CD4-positive, alpha-beta T cell treated with Interleukin-10 for 1 hour (primary cell): ENCODE measurements at regions not wholly inside any gene's neighbourhood (a gene's known extent, or its start where the extent isn't known, plus 50 kb on each side); places are given as distances from the start of the nearest gene placed in this dataset.

Source experiments
- DNase-seq: peaks from one replicate; pipeline ENCODE4 v3.0.0-alpha.2; 2020

DNA sequence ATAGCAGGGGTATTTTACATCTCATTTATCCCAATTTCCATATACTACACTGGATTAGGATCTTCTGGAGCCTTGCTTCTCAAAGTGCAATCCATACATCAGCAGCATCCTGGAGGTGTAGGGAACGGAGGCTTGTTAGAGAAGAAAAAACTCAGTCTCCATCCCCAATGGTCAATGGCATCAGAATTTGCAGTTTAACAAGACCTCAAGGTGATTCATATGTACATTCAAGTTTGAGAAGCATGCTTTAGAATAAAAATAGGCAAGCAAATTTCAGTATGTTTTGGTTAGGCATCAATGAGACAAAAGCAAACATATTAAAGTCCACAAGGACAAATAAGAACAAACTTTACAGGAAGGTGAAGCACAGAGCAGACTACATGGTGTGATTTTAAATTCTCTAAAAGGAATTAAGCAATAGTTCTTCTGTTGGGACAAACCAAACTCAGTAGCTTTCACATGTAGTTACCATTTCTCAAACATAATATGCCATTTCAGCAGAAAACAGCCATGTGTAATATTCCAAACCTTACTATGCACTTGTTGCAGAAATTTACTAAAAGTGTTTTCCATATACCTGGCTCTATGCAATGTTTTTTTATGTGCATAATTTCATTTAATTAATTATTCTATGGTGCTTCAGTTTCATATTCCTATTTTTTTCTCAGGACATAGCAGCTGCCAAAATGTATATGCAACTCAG lies 360.3 kb upstream of the NECTIN3 start:
- no peak for DNase-seq

DNA sequence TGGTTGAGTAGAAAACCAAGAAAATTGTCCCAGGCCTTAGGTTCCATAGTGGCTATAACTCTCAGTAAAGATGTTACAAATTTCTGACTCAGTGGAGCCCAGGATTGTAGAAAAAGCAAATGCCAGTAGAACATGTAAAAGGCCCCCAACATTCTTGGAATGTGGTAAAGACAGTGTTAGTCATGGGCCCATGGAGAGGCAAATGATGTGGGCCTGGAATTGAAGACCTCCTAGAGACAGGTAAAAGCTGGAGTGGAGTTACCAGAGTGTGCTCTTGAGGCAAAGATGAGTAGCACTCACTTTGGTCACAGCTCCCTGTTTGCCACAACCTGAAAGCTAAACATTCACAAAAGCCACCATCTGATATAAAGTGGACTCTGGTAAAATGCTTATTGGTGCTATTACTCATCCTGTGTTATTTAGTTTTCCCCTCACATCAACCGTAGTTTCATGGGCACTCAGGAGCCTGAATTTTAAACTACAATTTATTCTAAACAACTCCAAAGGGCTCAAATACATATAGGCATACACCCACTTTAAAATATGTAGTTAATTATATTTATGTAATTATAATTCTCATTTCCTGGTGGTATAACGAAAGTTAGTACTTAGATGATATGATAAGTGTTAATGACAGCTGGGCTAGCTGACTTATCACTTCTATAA lies 359.6 kb upstream of the NECTIN3 start:
- DNase-seq: no peak

DNA sequence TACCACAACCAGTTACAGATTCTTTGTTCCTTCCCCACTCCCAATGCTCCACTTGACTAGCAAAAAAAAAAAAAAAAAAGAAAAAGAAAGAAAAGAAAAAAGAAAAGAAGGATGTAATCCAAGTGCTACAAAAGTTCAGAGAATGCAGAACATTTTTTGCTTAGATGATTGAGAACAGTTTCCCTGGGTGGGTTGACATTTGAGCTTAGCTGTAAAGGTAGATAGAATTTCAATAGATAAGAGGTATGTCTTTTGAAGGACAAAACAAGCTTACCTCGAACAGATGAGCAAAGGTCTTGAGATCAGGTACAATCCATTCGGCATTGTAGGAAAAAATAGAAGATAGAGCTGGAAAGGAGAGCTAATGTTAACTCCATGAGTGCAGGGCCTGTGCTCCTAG lies 344.6 kb upstream of the NECTIN3 start:
- no peak for DNase-seq

DNA sequence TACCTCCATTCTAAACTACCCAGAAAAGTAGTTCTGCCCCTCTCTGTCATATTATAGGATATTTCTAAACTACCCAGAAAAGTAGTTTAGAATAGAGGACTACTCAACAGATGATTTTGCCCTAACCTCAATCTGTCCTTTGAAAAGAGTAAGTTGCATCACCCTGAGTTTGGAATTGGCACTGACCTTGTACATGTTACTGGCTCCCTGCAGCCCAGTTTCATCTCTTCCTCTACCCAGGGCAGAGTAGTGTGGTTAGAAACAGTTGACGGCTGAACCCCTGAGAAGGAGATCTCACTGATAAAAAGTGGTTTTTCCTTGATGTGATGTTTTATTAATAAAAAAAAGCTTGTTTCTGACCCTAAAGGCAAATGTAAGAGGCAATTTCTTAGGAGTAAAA lies 340.5 kb upstream of the NECTIN3 start:
- DNase-seq: no peak

DNA sequence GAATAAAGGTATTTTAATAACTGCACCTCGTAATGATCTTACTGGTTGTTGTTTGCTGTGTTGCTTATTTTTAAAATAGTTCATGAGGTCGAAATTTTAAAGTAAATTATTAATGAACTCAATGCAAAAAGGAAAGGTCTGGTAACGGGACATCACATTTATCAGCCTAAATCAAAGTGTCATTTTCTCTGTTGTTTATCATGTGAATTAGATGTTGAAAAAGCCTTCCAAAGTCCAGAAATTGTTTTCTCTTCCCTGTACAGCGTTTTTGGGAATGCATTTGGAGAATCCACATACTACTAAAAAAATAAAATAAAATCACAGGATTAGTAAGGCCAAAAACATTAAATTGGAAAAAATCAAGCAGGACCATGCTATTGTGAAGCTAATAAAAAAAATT lies 339.2 kb upstream of the NECTIN3 start:
- DNase-seq: no peak

DNA sequence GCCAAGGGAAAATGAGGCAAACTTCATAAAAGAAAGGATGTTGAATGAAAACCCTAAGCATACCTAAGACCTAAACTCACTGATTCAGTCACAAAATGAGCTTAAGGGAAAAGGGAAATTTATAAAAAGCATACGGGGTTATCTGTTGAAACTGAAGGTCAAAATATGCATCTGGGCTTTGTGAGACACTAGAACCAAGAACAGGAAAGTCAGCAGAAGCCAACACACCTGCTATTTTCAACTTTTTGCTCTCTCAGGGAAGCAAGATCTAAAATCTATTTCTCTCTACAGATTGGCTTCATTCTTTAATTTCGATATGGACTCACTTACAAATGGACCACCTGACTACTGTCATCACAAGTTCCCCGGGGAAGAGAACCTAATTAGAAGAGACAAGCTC lies 338.6 kb upstream of the NECTIN3 start:
- DNase-seq: no peak

DNA sequence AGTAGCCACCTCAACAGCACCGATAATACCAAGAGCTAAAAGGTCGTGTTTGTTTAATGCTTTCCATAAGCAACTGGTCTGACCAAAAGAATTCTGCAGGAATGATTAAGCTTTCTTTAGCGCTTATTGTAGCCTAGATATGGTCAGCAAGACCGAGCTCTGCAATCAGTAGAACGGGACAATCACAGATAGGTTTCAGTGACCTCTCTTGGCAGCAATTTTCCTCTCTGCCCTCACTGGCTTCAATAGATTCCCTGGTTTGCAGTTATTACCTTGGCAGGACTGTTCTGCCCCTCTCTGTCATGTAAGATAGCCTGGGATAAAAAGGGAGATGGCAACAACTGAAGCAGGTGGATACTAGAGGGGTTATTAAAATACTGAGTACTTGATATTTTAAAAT lies 337.1 kb upstream of the NECTIN3 start:
- DNase-seq: no peak

DNA sequence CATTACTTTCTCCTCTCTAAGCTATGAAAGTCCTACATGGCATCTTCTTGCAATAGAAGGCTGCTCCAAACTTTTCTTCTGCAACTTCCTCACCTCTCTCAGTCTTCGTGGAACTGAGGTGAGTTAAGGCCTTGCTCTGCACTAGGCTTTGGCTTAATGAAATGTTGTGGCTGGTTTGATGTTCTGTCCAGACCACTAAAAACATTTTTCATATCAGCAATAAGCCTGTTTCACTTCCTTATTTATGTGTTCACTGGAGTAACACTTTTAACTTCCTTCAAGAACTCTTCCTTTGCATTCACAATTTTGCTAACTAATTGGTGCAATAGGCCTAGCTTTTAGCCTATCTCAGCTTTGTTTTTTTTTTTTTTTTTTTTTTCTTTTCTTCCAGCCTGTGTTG lies 335.3 kb upstream of the NECTIN3 start:
- no peak for DNase-seq

DNA sequence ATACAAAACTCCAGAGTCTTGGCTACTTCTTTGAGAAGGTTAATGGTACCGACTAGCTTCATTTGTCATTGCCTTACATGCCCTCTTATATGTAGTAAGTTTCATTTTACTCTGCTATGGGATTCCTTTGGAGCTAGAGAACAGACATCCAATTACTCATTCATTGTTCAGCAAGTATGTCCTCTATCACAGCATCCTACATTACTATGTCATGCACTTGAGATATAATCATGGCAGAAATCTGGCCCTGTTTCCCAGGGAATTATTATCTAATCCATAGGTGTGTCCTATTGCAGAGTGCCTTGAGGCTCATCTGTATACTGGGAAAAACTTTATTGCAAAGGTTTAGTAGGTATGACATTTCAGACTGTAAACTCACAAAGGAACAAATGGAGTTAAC lies 333.1 kb upstream of the NECTIN3 start:
- no peak for DNase-seq

DNA sequence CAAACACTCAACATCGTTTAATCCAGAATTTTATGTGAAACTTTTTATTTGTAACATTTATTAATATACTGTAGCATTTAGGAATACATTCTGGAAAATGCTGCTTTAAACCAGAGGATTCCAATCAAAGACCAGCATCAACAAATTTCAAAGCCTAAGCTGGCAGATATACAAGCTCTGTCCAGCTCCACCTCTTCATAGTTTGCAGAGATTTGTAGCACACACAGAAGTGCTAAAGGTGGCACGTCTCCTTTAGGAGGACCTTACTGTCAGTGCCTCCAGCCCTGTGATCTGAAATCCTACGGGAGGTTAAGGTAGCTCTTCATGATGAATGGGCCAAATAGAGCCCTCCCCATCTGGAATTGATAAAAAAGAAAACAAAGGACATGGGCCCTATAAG lies 329.7 kb upstream of the NECTIN3 start:
- DNase-seq: no peak

DNA sequence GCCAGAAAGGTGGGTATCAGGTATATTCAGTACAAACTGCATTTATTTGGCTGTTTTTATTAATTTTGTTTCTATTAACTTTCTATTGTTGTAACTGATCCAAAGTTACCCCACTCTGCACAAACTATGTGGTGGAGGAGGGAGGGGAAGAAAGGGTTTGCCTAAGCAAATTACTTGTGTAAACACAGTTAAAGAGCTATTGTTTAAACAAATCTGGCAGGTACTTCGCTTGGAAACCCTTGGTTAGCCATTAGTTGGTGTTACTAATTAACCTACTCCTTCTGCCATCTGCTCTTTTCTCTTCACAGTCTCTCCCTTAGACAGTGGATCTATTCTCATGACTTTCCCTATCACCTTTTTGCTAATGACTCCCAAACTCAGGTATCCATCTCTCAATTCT lies 328.4 kb upstream of the NECTIN3 start:
- no peak for DNase-seq

DNA sequence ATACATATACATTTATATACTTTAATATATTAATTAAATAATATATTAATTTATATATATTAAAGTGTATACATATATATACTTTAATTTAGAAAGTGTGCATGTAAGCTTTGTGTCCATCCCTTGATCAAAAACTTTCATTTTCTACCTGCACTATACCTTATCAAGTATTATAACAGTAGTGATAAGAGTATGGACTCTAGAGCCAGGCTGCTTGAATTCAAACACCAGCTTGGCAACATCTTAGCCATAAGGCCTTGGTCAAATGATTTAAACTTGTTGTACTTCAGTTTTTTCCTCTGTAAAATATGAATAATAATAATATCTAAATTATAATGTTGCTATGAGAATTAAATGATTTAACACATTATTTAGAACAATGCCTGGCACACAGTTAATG lies 327.6 kb upstream of the NECTIN3 start:
- DNase-seq: no peak

DNA sequence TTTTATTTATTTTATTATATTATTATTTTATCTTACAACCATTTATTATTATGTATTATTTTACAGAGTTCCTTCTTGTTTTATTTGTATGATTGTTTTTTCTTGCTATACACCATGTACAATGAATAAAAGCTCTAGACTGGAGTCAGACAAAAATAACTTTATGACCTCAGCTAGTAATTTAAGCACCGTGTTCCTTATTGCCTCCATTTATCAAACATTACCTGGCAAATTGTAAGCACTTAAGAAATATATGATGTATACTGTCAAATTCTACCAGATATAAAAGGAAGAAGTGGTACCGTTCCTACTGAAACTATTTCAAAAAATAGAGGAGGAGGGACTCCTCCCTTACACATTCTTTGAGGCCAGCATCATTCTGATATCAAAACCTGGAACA lies 326.9 kb upstream of the NECTIN3 start:
- no peak for DNase-seq

DNA sequence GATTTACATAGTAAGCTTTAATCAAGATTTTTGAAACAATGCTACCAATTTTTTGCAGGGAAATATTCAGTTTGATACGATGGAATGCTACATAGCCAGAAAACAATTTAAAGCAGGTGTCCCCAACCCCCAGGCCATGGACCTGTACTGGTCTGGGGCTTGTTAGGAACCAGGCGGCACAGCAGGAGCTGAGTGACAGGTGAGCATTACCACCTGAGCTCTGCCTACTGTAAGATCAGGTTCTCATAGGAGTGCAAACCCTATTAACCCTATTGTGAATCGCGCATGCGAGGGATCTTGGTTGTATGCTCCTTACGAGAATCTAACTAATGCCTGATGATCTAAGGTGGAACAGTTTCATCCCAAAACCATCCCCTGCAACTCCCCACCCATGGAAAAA lies 322.6 kb upstream of the NECTIN3 start:
- no peak for DNase-seq

DNA sequence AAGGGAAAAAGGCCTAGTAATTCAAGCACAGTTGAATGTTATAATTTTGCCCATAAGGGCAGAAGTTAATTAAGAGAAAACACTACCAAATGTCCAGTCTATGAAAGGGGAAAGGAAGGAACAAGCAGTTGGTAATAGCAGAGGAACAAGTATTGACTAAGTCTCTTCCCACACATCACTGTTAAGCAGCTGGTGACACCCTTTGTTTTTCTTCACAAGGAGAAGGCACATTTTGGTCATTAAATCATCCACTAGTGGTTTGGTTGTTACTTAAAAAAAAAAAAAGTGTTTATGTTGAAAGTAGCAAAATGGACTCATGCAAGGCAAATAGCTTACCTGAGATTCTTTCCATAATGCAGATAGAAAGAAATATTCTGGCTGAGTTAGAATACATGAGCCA lies 321.4 kb upstream of the NECTIN3 start:
- no peak for DNase-seq

DNA sequence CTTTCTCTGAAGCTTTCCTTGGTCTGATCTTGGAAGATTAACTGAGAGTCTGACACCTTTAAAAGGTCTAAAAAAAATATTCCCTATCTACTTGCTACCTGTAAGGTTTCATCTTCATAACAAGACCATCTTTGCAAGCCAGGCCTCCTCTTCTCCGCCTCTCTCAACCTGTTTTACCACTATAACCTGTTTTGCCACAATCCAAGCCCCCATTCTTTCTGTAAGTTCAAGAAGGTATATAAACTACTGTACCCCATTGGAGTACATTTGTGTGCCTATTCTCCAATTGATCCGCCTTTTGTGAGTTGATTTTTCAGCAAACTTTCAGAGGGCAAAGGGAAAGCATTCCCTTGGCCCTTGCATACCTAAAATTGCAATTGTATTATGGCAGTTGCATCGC lies 319.3 kb upstream of the NECTIN3 start:
- DNase-seq: no peak

DNA sequence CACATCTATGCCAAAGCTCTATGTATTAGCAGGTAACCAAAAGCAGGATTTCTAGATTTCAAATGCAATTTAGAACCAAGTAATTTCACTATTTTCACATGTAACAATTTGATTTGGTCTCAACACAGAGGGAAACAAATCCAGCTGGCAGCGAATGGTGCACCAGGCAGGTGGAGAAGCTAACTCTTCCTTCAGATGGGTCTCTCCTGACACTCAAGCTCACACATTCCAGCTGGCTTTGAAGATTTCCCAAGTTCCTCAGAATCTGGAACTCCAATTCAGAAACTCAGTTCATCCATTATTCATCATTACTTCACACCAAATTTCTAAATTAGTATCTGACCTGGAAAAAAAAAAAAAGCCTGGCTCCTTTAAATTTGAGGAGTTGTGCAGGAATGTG lies 318.1 kb upstream of the NECTIN3 start:
- no peak for DNase-seq

DNA sequence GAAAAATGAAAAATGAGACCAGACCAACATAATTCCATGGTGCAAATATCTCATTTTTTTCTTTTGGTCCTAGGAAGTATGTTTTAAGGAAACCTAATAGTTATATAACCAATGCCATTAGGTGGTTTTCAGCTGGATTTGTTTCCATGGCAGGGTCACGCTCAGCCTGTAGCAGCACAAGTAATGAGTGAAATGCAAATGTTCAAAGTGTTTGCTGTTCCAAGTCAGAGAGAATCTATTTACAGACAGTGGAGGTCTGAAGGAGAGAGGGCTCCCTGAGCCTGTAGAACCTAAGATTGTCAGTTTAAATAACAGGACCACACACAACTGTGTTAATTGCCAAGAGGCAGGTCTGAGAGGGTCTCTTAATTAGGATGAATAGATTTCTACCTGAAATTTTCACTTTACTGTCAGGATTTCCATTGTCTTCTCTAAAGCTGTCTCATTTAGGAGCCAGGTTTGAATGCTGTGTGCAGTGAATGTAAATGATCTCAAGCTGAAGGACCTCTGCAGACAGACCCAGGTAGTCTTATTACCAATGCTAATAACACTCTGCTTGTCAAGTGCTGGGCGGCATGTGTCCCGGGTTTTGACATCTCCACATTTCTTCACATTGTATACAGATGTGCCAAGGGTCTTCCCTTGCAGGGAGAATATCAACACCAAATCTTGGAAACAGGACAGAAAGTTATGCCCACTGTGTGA lies 317.3 kb upstream of the NECTIN3 start:
- no peak for DNase-seq

DNA sequence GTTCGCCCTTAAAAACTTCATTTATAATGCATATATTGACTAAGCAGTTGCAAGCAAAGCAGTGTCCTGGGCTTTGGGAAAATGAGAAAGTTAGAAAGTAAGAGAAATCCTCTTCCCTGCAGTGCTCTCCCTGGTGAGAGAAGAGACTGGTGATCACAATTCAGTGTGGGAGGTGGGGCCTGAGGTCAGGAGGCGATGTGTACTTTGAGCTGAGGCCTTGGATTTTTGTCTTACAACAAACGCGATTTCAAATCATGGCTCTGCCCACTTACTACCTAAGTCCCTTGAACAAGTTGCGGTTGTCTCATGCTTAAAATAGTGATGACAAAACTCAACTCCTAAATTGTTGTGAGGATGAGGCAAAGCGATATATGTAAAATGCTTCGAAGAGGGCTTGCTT lies 316.3 kb upstream of the NECTIN3 start:
- no peak for DNase-seq

DNA sequence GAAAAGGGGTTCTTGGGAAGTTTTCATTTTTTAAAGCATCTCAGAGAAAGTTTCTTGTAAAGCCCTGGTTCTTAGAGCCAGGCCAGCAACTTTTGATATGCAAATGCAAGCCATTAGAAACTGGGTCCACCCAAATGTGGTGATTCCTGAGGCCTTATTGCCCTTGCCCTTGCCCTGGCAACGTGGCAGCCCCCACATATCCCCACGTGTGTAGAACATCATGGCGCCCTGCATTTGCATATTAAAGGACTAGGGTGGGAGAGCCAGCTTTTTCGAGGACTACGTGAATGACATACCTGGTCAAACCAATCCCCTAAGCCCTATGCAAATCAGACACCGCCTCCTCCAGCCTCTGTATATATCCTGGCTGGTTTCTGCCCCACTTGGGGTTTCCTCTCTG lies 314.9 kb upstream of the NECTIN3 start:
- DNase-seq: no peak

DNA sequence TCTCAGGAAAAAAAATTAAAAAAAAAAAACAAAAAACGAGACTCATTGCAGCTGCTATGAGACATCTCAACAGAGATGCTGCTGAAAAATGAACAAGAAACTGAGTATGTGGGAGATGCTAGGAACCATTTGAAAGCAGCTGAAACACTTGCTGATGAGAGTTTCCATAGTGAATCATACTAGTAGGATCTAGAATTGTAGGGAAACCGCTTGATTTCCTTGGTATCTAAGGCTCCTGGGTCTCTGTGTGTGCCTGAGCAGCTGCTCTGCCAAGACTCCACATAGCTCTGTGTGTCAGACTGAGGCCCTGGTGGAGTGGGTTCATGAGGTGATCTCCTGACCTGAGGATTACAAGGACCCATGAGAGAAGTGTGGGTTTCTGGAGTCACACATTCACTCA lies 313.4 kb upstream of the NECTIN3 start:
- DNase-seq: no peak

DNA sequence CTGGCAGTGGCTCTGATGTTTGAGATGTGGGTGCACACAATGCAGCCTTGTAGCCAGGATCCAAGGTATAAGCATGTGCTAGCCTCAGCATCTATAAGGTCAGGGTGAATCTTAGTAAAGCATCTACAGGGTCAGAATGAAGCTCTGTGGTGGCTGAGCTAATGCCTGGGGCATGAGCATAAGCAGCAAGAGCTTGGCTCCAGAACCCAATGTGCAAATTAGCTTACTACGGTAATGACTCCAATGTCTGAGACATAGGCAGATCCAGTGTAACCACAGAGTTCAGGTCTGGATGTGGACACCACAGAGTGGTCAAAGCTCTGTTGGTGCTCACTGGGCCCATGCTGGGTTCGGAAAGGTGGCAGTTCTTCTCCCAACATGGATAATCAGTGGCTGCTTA lies 304.5 kb upstream of the NECTIN3 start:
- no peak for DNase-seq

DNA sequence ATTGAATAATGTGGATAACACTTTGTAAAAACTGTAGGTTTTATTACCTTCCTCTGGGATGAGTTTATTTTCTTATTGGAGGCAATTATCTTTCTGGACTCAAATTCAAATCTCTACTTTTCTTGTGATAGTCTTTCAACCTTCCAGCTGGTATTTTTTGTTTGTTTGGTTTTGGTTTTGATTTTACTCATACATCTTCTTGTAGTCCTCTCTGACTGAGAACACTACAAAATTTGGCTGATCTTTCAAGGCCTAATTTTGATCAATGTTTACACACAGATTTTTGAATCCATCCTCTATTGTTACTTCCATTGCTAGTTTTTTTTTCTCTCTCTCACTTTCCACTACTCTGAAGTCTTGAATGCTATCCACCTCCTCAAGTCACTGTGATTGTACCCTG lies 303.8 kb upstream of the NECTIN3 start:
- no peak for DNase-seq

DNA sequence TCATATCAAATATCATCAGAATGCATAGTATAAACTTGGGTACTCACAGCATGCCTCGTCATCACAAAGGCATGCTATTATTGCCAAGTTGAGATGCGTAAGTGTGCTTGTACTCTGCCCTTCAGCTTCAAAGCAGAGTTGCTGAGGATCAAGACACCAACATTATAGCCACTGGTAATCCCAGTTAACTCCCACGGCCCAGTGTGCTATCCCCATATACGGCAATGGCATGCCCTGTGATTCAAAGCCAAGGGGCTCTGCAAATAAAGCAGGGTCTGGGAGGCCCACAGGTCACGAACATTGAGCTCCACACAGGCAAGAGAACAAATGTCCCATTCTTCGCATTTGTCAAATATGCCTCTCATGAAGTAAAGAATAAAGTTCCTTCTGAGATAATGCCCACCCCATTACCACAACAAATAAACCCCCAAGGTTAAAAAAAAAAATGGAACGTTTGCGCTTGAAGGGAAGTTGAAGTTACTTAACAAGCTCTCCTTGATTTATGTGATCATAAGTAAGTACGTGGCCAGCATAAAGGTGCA lies 298.1 kb upstream of the NECTIN3 start:
- no peak for DNase-seq
